B cell (primary cell): ENCODE measurements at regions not wholly inside any gene's neighbourhood (a gene's known extent, or its start where the extent isn't known, plus 50 kb on each side); places are given as distances from the start of the nearest gene placed in this dataset.

ENCODE experiments used
- ATAC-seq: fragments of 200-7000 bp; cut with Tn5 transposase; one replicate; pipeline ENCODE4 v1.10.0; 2021; ENCODE audit warnings: low read depth, mild to moderate bottlenecking, moderate number of reproducible peaks, moderate library complexity
- CTCF ChIA-PET: fragments of 350-600 bp; sonication (Branson Sonifier 250); formaldehyde crosslinking; loops from one replicate; lab custom pipeline; 2021; ENCODE audit warnings: antibody characterized with exemption, inconsistent platforms; lab: Charles Lee
- POLR2A ChIA-PET: fragments of 350-600 bp; sonication (Branson Sonifier 250); formaldehyde crosslinking; loops from one replicate; lab custom pipeline; 2021; ENCODE audit warnings: antibody characterized with exemption; lab: Charles Lee
- DNase-seq: peaks from one replicate; pipeline ENCODE4 v3.0.0; 2013
- H2AFZ ChIP-seq: 2 replicates; pipeline ENCODE4 v1.6.1; 2012; ENCODE audit warnings: mild to moderate bottlenecking, low read depth, low read length; ENCODE audit not compliant: insufficient read depth, poor library complexity, severe bottlenecking
- H3K27ac ChIP-seq, 2 donors: 1 replicate in 1 of 2; 2 replicates in 1 of 2; pipeline ENCODE4 v1.5.1; 2012 to 2013; ENCODE audit warnings: low read length in 2 of 2, mild to moderate bottlenecking in 2 of 2, moderate library complexity in 1 of 2
- H3K27me3 ChIP-seq, 4 experiments: fragments of 200-600 bp in 1 of 4; sonication (generic) in 1 of 4; replicated peaks in 1 of 4; 1 replicate in 2 of 4; 2 replicates in 2 of 4; pipeline versions ENCODE4 v1.6.1 to v1.7.0; 2013 to 2016; ENCODE audit warnings: low read length in 3 of 4, mild to moderate bottlenecking in 2 of 4, mixed read lengths in 1 of 4, moderate library complexity in 1 of 4; ENCODE audit not compliant: insufficient read depth in 4 of 4, control insufficient read depth in 3 of 4; ENCODE audit errors: control extremely low read depth in 1 of 4
- H3K36me3 ChIP-seq, 2 experiments: replicated peaks in 1 of 2; 1 replicate in 1 of 2; 2 replicates in 1 of 2; pipeline versions ENCODE4 v1.6.1 to v1.7.1; 2013; ENCODE audit warnings: low read length in 1 of 2; ENCODE audit not compliant: insufficient read depth in 2 of 2, control insufficient read depth in 1 of 2; ENCODE audit errors: control extremely low read depth in 1 of 2, extremely low read depth in 1 of 2
- H3K4me1 ChIP-seq, 2 donors: fragments of 200-600 bp in 1 of 2; sonication (generic) in 1 of 2; 1 replicate in 1 of 2; 2 replicates in 1 of 2; pipeline versions ENCODE4 v1.5.1 to v1.6.1; 2013 to 2017; ENCODE audit warnings: low read length in 2 of 2; ENCODE audit not compliant: control insufficient read depth in 2 of 2, insufficient read depth in 2 of 2
- H3K4me2 ChIP-seq: replicated peaks from 2 replicates; pipeline ENCODE3; 2012; ENCODE audit warnings: mild to moderate bottlenecking, low read depth, low read length; ENCODE audit not compliant: poor library complexity, severe bottlenecking
- H3K4me3 ChIP-seq, 5 experiments: fragments of 200-600 bp in 1 of 5; sonication (generic) in 1 of 5; 1 replicate in 3 of 5; 2 replicates in 2 of 5; pipeline versions ENCODE4 v1.5.1 to v1.7.0; 2011 to 2016; ENCODE audit warnings: low read length in 4 of 5, mild to moderate bottlenecking in 4 of 5, low read depth in 2 of 5, control low read depth in 1 of 5, moderate library complexity in 1 of 5; ENCODE audit not compliant: insufficient read depth in 1 of 5; ENCODE audit errors: control extremely low read depth in 1 of 5, extremely low read depth in 1 of 5
- H3K79me2 ChIP-seq: fragments of 200-600 bp; sonication (generic); one replicate; pipeline ENCODE4 v1.6.0; 2016; ENCODE audit warnings: low read length; ENCODE audit not compliant: control insufficient read depth, insufficient read depth
- H3K9ac ChIP-seq: fragments of 200-600 bp; sonication (generic); 2 replicates; pipeline ENCODE4 v1.6.1; 2017; ENCODE audit warnings: mild to moderate bottlenecking, low read length, moderate library complexity
- H3K9me3 ChIP-seq, 3 donors: one replicate each; pipeline versions ENCODE4 v1.6.1 to v1.7.1; 2013; ENCODE audit warnings: low read length in 2 of 3; ENCODE audit not compliant: control insufficient read depth in 2 of 3, insufficient read depth in 1 of 3; ENCODE audit errors: control extremely low read depth in 1 of 3
- H4K20me1 ChIP-seq: 2 replicates; pipeline ENCODE4 v1.6.0; 2012; ENCODE audit warnings: mild to moderate bottlenecking, low read length; ENCODE audit not compliant: insufficient read depth, control insufficient read depth, poor library complexity, severe bottlenecking
- H3K27ac Mint-ChIP-seq: one replicate; pipeline ENCODE4 v1.8.0; 2021; ENCODE audit warnings: mixed read lengths
- H3K27me3 Mint-ChIP-seq: one replicate; pipeline ENCODE4 v1.8.0; 2021; ENCODE audit warnings: mixed read lengths
- H3K4me1 Mint-ChIP-seq: one replicate; pipeline ENCODE4 v1.8.0; 2021; ENCODE audit warnings: mixed read lengths
- H3K4me3 Mint-ChIP-seq: one replicate; pipeline ENCODE4 v1.8.0; 2021; ENCODE audit warnings: mixed read lengths
- H3K9me3 Mint-ChIP-seq: one replicate; pipeline ENCODE4 v1.8.0; 2022; ENCODE audit warnings: mixed read lengths; ENCODE audit not compliant: insufficient read depth
- EZH2 ChIP-seq: IDR thresholded peaks from 2 replicates; pipeline ENCODE4 v1.6.1; 2012; ENCODE audit warnings: borderline replicate concordance, low read depth, mild to moderate bottlenecking, moderate library complexity, low read length; ENCODE audit not compliant: insufficient read depth, poor library complexity, severe bottlenecking
- WGBS: methylation state at CpG from one replicate; pipeline ENCODE4 v1.1.5; 2013; ENCODE audit warnings: missing lambda C conversion rate; ENCODE audit not compliant: insufficient coverage; 5-methylcytosine and 5-hydroxymethylcytosine counted together
- intact Hi-C: fragments of 100-400 bp; cut with micrococcal nuclease; formaldehyde crosslinking; loops from one replicate; pipeline ENCODE4 v1.10.0; 2022
- TF ChIP-seq, protein P1 (sequence below): fragments of 200-600 bp; IDR thresholded peaks from one replicate; pipeline ENCODE4 v1.8.0; 2022; ENCODE audit warnings: antibody characterized with exemption, mild to moderate bottlenecking

DNA sequence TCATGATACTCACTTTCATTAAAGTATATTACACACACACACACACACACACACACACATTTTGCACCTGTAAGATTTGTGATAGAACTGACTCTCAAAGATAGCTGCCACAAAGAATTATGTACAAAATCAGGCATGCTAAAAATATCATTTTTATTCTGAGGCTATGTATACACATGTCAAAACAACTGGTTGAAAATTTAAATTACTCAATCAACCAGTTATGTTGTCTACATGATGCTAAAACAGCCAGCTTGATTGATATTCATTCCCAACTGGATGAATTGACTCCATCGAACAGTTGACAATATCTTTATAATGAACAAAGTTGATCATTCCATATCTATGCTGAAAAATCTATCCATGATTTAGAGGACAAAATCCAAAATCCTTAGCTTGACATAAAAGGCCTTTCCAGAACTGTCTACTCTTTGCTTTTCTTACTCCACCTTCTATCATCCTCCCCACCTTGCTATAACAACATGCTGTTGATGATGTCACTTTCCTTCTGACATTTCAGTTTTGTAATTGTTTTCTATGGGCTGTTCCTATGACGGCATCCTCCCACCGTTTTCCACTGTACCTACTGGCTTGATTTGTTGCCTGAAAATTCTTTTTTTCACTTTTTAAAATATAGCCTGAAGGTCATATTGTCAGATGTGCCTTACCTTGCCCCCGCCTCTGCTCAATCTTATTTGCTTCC lies 321.5 kb upstream of the OLFM3 start:
- Histone ChIP-seq H3K4me3 (no peak overlapping the region), H3K4me2 (no peak overlapping the region), H3K27me3 (no peaks in the 10 kb centered on the region), H3K9ac (no peak overlapping the region), H3K4me1 (no peaks in the 10 kb centered on the region), H3K9me3 (no peaks in the 10 kb centered on the region), H2AFZ (no peak overlapping the region), H4K20me1 (no peaks in the 10 kb centered on the region), H3K36me3 (no peaks in the 10 kb centered on the region), H3K27ac (no peak overlapping the region), H3K79me2 (no peaks in the 10 kb centered on the region)
- no peaks in the 10 kb centered on the region for H3K27me3 Mint-ChIP-seq
- no CpG with 5 or more reads among the region's 4 CpGs for WGBS
- no peak overlapping the region for H3K27ac Mint-ChIP-seq
- ATAC-seq: no peak
- intact Hi-C loops: no loop called here
- no peak for TF ChIP-seq EZH2
- TF ChIP-seq, protein P1, sequence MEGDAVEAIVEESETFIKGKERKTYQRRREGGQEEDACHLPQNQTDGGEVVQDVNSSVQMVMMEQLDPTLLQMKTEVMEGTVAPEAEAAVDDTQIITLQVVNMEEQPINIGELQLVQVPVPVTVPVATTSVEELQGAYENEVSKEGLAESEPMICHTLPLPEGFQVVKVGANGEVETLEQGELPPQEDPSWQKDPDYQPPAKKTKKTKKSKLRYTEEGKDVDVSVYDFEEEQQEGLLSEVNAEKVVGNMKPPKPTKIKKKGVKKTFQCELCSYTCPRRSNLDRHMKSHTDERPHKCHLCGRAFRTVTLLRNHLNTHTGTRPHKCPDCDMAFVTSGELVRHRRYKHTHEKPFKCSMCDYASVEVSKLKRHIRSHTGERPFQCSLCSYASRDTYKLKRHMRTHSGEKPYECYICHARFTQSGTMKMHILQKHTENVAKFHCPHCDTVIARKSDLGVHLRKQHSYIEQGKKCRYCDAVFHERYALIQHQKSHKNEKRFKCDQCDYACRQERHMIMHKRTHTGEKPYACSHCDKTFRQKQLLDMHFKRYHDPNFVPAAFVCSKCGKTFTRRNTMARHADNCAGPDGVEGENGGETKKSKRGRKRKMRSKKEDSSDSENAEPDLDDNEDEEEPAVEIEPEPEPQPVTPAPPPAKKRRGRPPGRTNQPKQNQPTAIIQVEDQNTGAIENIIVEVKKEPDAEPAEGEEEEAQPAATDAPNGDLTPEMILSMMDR: no peak
- H3K4me3 Mint-ChIP-seq: no peak overlapping the region
- no peaks in the 10 kb centered on the region for H3K9me3 Mint-ChIP-seq
- no peak for DNase-seq
- H3K4me1 Mint-ChIP-seq: no peaks in the 10 kb centered on the region
- ChIA-PET POLR2A (no interaction called here), CTCF (no interaction called here)

DNA sequence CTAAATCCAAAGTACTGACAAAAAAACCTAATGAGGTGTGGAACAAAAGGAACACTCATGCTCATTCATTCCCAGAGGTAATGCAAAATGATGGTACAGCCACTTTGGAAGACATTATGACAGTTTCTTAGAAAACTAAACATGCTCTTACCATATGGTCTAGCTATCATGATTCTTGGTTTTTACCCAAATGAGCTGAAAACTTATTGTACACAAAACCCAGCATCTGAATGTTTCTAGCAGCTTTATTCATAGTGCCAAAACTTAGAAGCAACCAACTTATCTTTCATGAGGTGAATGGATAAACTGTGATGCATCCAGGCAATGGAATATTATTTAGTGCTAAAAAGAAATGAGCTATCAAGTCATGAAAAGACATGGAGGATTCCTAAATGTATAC lies 318.4 kb upstream of the OLFM3 start:
- Histone ChIP-seq H3K27me3 (no peaks in the 10 kb centered on the region), H3K4me2 (no peak overlapping the region), H3K36me3 (no peaks in the 10 kb centered on the region), H3K4me1 (no peaks in the 10 kb centered on the region), H3K9me3 (no peaks in the 10 kb centered on the region), H3K79me2 (no peaks in the 10 kb centered on the region), H3K27ac (no peak overlapping the region), H2AFZ (no peak overlapping the region), H3K4me3 (no peak overlapping the region), H3K9ac (no peak overlapping the region), H4K20me1 (no peaks in the 10 kb centered on the region)
- ATAC-seq: no peak
- intact Hi-C loops: no loop called here
- no peak overlapping the region for H3K4me3 Mint-ChIP-seq
- CTCF ChIA-PET: no interaction called here
- H3K9me3 Mint-ChIP-seq: no peaks in the 10 kb centered on the region
- POLR2A ChIA-PET: no interaction called here
- TF ChIP-seq EZH2: no peak
- TF ChIP-seq, protein P1: no peak
- no peaks in the 10 kb centered on the region for H3K4me1 Mint-ChIP-seq
- H3K27me3 Mint-ChIP-seq: no peaks in the 10 kb centered on the region
- H3K27ac Mint-ChIP-seq: no peak overlapping the region
- DNase-seq: no peak
